NCI-H82 treated with DMSO at 0.1 percent for 48 hours (cell line): ENCODE measurements at regions not wholly inside any gene's neighbourhood (a gene's known extent, or its start where the extent isn't known, plus 50 kb on each side); places are given as distances from the start of the nearest gene placed in this dataset.
"Not testable (repeated sequence)": the region's sequence is repeated elsewhere in the genome, so short reads cannot be mapped to it uniquely, and the experiment has no call there.

Experiments used
- DNase-seq: peaks from one replicate; lab custom pipeline; 2025; ENCODE audit not compliant: unreplicated experiment; lab: John Stamatoyannopoulos, UW

DNA sequence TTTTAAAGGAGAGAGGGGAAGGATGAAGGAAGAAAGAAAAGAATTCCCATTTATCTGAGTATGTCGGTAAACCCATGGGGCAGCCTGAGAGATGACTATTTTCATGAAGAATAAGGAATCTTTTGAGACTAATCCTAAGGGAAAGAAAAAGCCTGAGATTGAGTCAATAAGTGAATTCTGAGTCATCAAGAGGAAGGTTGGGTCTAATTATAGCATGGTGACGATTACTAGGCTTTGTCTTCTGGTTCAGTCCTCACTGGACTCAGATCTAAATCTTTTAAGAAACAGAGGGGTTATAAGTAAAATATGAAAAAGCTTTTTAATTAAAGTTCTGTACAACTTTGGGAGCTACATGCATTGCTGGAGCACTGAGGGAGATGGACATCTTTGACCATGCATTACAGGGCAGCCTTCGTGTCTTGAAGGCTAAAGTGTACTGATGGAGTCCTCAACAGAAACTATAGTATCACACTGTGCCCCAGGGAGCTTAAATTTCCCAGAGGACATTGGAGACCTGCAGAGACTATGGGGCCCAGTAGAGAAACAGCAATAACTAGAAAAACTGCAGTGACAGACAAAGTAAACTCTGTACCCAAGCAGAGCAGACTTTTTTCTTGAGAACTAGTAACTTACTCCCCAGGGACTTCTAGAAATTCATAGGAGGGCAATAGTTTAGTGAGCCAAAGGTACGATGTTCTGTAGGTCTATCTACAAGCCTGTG, 260.9 kb downstream of the RAD51AP2 start:
- no peak for DNase-seq

DNA sequence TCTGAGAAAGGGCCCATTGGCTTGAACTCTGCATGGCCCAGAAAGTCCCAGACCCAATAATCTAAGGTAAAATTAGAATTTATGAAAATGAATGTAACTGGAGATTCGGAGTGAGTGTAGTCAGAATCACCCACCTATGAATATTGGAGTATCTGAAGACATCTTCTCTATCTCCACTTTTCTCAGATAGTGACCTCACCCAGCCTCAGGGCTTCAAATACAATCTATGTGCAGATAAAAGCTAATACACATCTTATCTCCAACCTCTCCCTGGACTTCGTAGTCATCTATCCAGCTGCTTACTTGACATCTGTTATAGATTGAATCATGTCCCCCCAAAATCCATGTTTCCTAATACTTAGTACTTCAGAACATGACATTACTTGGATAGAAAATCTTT, 263.2 kb downstream of the RAD51AP2 start:
- DNase-seq = no peak

DNA sequence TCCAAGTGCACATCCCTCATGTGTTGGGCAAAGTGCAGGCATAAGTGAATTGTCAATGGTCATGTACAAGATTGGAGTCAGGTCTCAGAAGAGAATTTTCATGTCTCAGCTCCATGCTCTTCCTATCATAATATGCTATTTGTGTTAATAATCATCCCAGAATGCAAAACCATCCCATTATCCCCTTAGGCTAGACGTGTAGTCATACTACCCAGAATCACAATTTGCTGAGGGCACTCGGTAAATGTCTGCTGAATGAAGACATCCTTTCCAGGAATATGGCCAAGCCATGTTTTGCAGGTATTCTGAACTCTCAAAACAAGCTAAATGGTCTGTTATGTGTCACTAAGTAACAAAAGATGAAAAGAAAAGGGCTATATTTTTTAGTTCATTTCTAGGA, 263.8 kb downstream of the RAD51AP2 start:
- DNase-seq = no peak

DNA sequence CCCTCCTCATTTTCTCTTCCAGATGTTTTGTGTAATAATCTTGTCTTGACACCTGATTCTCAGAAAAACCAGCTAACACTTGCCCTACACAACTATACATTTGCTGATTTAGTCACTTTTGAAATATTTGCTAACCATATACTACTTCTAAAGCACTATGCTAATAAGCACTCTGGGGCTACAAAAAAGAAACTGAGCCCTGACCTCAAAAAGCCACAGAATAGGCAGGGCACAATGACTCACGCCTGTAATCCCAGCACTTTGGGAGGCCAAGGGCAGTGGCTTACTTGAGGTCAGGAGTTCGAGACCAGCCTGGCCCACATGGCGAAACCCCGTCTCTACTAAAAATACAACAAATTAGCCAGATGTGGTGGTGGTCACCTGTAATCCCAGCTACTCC, 266.0 kb downstream of the RAD51AP2 start:
- no peak for DNase-seq

DNA sequence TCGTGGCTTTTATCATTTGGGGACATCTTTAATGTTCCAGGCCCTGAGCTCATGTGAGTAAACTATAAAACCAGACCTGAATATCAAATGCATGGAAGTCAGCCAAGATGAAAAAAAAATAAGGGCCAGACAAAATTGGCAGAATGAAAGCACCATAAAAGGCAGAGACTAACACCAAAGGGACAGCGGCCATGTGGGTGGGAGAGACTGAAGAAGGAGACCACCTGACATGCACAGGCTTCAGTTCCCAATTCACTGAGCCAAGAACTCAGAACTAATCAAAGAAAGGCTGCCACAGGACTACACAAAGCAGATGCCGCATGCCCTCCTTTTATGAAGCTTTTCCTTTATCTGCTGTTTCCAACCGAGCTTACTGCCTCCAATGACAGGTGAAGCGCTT, 267.1 kb downstream of the RAD51AP2 start:
- DNase-seq = no peak

DNA sequence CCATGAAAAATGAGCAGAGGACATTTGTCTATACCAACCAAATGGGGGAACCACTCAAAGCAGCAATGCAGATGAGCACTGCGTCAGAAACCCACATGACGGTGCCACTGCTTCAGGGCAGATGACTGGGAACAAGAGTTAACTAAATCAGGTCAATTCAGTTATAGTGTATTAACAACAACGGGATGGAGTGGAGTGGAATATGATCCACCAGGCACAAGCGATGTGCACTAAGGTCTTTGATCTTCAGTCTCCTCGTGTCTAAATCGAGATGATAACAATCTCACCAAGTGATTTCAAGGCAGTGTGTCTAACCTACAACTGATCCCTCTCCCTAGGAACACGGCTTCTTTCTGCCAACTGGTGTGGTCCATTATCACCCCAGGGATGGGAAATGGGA, 269.0 kb downstream of the RAD51AP2 start:
- DNase-seq = no peak

DNA sequence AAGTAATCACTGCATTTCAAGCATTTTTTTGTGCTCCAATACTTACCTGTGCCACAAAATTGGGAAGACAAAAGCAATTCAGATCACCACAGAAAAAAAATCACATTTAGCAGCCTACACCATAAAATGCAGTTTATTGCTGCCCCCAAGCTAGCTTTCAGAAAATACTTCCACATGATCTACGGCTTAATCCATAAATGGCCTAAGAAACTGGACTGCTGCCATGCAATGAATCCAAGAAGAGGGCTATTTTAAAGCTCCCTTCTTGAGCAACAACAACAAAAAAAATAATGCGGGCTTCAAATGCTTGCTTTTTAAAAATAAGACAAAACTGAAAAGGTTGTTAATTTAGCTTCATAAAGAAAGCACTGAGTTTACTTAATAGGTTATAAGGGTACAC, 272.3 kb downstream of the RAD51AP2 start:
- DNase-seq = no peak

DNA sequence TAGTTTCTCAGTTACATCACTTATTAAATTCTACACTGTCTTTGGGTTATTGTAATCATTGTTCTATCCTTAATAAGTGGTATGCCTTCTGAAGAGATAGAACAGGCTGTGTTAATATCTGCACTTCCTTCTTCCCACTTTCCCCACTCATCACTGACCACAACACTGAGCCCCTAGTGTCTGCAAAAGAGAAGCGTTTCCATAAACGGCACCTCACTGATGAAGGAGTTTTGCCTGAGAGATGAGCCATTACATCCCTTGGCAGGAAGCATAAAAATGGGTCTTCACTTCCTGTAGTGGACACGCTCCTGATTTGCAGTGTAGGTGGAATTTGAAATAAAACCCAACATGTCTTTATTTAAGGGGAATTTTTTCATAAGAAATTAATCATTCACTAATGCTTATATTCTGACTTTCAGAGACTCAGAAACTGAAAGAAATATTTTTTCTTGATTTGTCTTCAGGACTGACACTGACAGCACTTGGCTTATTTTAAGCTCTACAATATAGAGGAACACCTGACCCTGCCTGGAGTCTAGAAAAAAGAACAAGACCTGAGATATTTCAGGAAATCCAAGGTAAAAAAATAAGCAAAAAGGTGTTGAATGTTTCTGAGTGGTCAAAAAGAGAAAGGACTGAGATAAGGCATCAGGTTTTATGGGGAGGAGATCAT, 275.3 kb downstream of the RAD51AP2 start:
- DNase-seq = no peak

DNA sequence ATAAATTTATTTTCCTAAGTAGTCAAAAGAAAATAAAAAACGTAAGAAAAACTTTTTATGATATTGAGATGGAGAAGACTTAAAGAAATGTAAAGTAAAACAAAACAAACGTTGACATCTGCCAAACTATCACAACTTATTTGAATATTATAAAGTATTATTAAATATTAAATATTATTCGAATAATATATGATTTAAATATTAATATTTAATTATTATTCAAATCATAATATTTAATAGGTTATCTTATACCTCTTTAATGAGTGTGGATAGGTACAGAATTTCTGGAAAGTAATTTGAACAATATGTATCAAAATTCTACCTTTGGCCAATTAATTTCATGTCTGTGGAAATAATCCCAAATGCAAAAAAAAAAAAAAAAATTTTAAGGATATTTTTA, 278.7 kb downstream of the RAD51AP2 start:
- no peak for DNase-seq

DNA sequence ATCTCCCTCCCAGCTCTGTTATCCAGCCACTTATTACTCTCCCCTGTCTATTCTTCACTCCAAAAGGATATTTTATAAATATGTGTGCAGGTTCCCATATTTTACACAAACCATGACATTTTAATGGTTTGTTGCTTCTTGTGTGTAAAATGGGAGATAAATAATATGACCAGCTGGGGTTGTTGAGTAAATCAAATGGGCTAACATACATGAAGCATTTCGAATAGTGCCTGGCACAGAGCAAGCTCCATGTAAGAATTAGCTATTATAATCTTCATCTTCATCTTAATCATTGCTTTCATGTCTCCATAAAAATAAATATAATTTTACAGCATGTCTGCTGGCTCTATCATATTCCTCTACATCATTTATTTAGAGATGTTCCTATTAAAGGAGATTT, 283.1 kb downstream of the RAD51AP2 start:
- no peak for DNase-seq

DNA sequence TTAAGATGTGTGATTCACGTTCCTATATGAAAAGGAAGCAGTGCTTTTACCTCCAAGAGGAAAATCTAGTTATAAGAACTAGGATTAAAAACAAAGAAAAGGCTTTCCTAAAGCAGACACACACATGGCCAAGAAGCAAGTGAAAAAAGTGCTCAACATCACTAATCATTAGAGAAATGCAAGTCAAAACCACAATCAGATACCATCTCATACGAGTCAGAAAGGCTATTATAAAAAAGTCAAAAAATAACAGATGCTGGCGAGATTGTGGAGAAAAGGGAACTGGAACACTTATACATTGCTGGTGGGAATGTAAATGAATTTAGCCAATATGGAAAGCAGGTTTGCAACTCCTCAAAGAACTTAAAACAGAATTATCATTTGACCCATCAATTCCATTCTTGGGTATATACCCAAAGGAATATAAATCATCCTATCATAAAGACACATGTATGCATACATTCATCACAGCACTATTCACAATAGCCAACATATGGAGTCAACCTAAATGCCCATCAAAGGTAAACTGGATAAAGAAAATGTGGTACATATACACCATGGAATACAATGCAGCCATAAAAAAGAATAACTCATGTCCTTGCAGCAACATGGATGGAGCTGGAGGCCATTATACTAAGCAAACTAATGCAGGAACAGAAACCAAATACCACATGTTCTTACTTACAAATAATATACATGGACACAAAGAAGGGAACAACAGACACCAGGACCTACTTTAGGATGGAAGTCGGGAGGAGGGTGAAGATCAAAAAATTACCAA, 285.3 kb downstream of the RAD51AP2 start:
- DNase-seq = no peak

DNA sequence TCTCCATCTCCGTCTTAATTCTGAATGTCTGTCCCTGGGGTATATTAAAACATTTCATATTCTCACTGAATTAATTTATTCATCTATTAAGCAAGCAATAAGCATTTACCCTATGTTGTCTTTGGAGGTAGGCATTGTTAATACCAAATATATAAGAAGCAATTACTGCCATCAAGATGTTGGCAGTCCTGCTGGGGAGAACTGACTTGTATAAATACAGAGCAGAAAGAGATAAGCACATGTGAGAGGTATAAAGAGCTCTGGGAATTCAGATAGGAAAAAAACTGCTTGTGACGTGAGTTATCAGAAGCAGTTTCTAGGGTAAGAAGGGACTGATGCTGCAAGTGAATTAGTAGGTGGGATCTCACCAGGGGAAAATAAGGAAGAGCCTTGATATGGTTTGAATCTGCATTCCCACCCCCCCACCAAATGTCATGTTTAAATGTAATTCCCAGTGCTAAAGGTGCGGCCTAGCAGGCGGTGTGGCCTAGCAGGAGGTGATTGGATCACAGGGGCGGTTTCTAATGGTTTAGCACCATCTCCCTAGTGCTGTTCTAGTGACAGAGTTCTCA, 286.8 kb downstream of the RAD51AP2 start:
- DNase-seq = no peak

DNA sequence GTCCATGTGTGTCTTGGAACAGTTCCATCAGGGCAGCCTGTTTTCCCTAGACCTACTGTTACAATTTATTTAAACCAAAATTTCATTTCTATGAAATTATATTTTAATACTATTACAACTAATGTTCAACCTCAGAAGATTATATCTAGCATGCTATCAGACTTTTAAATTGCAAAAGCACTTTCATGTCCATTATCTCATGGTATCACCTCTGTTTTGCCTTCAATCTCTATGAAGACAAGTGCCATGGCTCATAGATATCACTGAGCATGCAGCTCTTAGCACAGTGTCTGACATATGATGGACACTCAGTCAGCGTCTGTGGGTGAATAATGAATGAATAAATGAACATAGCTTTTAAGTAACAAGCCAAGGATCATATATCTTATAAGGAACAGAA, 288.8 kb downstream of the RAD51AP2 start:
- DNase-seq = no peak

DNA sequence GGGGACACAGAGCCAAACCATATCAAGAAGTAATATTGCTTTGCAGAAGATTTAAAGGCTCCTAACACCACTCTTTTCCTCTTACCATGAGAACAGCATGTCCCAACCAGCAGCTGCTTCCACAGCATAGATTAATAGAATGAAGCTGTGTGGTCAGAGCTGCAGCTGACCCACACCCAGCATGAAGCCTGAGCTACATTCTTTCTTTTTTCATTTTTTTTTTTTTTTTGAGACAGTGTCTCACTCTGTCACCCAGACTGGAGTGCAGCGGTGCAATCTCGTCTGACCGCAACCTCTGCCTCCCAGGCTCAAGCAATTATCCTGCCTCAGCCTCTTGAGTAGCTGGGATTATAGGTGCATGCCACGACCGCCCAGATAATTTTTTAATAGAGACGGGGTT, 289.8 kb downstream of the RAD51AP2 start:
- DNase-seq = no peak

DNA sequence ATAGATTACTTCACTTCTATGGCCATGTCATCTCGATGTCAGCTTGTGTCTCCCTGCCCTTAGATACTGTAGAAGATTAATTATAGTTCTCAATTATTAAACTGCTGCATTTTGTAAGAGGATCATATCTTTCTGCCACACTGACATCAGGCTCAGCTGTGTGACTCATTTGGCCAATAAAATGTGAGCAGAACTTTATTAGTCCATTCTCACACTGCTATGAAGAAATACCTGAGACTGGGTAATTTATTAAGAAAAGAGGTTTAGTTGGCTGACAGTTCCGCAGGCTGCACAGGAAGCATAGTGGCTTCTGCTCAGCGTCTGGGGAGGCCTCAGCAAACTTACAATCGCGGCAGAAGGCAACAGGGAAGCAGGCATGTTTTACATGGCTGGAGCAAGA, 290.4 kb downstream of the RAD51AP2 start:
- DNase-seq = no peak

DNA sequence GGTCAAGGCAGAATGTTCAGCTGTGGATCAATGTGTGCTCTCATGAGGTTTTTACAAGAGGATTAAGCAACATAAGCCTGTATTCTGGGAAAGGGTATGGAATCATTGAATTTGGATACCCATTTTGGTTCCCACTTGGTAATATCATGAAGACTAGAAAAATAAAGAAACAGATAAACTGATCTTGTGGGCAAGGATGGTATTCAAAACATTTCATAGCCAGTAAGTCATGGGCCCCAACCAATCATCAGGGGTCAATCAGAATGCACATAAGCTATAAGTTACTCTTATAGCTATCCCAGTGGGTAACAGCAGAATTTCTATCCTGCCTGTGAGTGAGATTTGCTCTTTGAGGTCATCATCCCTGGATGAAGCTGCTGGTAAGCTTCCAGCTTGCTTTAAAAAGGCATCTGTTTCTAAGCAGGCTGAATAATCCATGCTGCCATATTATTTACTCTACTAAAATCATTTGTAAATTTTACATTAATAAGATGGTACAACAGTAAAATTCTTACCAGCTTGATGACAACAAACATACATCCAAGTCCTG, 291.2 kb downstream of the RAD51AP2 start:
- DNase-seq = no peak

DNA sequence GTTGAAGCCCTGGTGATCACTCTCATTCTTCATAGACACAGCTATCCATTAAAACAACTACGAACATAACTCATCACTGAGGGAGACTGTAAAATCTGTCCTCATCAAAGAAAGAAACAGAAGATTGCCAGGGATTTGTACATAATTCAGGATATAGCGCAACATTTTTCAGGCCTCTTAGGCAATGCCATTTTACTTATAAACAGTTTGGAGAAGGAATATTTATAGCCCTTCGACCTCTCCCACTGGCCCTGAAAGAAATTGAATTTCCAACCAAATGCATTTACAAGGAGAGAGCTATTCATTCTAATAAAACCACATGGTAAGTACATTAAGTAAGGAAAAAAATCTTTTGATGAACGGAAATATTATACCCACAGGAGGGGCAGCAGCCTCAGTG, 295.0 kb downstream of the RAD51AP2 start:
- DNase-seq = no peak

DNA sequence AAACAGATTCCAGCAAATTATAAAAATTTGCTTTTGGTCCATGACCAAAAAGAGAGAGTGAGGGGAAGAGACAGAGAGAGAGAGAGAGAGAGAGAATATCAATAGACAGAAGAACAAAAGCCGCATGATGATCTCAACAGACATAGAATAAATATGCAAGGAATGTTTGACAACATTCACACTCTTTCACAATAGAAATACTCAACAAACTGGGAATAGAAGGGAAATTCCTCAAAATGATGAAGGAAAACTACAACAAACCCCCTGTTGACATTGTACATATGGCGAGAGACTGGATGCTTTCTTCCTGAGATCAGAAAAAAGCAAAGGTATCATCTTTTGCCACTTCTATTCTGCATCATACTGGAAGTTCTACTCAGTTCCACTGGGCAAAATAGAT, 309.7 kb downstream of the RAD51AP2 start:
- no peak for DNase-seq

DNA sequence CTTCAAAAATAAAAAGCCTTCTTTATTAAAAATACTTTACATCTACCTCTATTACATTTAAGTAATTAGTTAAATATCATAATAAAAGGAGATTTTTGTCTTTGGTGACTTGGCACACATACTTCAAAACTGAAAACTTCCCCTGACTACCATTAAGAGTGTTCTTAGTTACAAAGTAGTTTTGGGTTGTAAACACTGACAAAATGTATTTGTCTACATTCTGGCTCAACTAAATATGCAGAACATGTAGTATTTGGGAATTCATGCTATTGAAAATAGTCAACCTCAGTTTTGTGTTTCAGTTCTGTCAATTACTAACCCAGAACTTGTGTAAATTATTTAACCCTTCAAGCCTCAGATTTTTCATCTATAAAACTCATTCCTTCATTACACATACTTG, 311.5 kb downstream of the RAD51AP2 start:
- DNase-seq = no peak

DNA sequence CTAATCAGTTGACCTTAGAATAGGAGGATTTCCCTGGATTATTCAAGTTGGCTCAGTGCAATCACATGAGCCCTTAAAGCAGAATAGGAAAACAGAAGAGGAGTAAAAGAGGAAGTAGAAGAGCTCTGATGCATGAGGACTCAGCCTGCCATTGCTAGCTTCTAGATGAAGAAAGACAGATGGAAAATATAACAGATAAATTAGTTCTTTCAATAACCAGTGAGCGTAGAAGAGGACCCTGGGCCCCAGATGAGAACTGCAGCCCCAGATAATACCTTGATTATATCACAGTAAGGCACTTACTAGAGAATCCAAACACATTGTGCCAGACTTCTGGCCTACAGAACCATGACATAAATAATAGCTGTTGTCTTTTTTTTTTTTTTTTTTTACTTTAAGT, 314.0 kb downstream of the RAD51AP2 start:
- not testable (repeated sequence) for DNase-seq

DNA sequence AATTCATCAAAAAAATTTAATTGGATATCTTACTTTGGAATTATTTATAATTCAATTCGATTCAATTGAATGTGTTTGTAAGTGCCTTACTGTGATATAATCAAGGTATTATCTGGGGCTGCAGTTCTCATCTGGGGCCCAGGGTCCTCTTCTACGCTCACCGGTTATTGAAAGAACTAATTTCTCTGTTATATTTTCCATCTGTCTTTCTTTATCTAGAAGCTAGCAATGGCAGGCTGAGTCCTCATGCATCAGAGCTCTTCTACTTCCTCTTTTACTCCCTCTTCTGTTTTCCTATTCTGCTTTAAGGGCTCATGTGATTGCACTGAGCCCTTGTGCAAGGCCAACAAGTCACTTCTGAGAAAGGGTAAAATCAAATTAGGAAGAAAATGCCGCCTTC, 315.6 kb downstream of the RAD51AP2 start:
- not testable (repeated sequence) for DNase-seq

DNA sequence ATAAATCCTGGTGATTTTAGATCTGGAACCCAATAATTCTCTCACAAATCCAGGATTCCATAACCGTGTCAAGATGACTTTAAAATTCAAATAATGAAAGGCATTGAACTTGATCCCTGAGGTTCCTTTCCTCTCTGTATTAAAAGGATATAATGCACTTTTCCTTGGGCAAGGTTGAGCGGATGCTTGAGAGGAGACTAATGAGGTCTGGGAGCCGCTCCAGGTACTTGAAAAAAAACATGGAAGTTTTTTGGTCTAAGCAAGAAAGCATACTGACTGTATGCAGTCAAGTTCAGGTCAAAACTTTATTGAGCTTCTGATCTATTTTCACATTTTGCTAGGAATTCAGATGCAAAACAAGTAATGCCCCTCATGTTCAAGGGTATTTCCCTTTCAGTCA, 318.5 kb downstream of the RAD51AP2 start:
- no peak for DNase-seq
